Esophagus muscularis mucosa (tissue), 4 donors: ENCODE measurements at regions not wholly inside any gene's neighbourhood (a gene's known extent, or its start where the extent isn't known, plus 50 kb on each side); places are given as distances from the start of the nearest gene placed in this dataset.
A peak's percentile ranks its signal among the peaks of the same experiment; 100 is the strongest.
"Not testable (repeated sequence)": the region's sequence is repeated elsewhere in the genome, so short reads cannot be mapped to it uniquely, and the experiment has no call there.

Source experiments
- DNase-seq: peaks from one replicate; pipeline ENCODE4 v3.0.0-alpha.2; 2017; ENCODE audit errors: extremely low spot score
- H3K27ac ChIP-seq, 4 donors: fragments of 200-600 bp; sonication (generic); replicated peaks in 1 of 4; 1 replicate in 3 of 4; 2 replicates in 1 of 4; pipeline ENCODE4 v1.5.1; 2016 to 2019; ENCODE audit warnings: mild to moderate bottlenecking in 1 of 4
- H3K27me3 ChIP-seq, 4 donors: fragments of 200-600 bp; sonication (generic); one replicate each; pipeline versions ENCODE4 v1.5.1 to v1.6.0; 2016 to 2019
- H3K36me3 ChIP-seq, 4 donors: fragments of 200-600 bp; sonication (generic); one replicate each; pipeline ENCODE4 v1.5.1; 2016 to 2019
- H3K4me1 ChIP-seq, 4 donors: fragments of 200-600 bp; sonication (generic); one replicate each; pipeline ENCODE4 v1.5.1; 2016 to 2019
- H3K4me3 ChIP-seq, 4 donors: fragments of 200-600 bp; sonication (generic); 1 replicate in 2 of 4; 2 replicates in 2 of 4; pipeline ENCODE4 v1.5.1; 2016 to 2019; ENCODE audit warnings: mild to moderate bottlenecking in 4 of 4, moderate library complexity in 1 of 4
- H3K9me3 ChIP-seq, 4 donors: fragments of 200-600 bp; sonication (generic); 1 replicate in 3 of 4; 2 replicates in 1 of 4; pipeline ENCODE4 v1.5.1; 2016 to 2019
- CTCF ChIP-seq, 3 experiments: fragments of 200-600 bp in 2 of 3; fragments of 450-650 bp in 1 of 3; sonication (generic) in 2 of 3; IDR thresholded peaks; one replicate each; pipeline ENCODE4 v1.5.1; 2017 to 2019; ENCODE audit warnings: antibody characterized with exemption in 3 of 3, mild to moderate bottlenecking in 2 of 3, moderate library complexity in 1 of 3
- EP300 ChIP-seq: sonication (generic); formaldehyde crosslinking; IDR thresholded peaks from one replicate; pipeline ENCODE4 v1.6.1; 2017; ENCODE audit warnings: antibody characterized with exemption
- POLR2A ChIP-seq: fragments of 450-650 bp; IDR thresholded peaks from one replicate; pipeline ENCODE4 v1.6.1; 2017; ENCODE audit warnings: antibody characterized with exemption, moderate library complexity, mild to moderate bottlenecking, low read depth
- POLR2AphosphoS5 ChIP-seq, 2 donors: sonication (generic); formaldehyde crosslinking; IDR thresholded peaks; one replicate each; pipeline ENCODE4 v1.6.1; 2017; ENCODE audit warnings: antibody characterized with exemption in 2 of 2
- whole genome bisulfite sequencing: methylation state at CpG from one replicate; pipeline ENCODE4 v1.1.5; 2018; 5-methylcytosine and 5-hydroxymethylcytosine counted together
- intact Hi-C: fragments of 100-400 bp; cut with DNase I; formaldehyde crosslinking; loops from one replicate; pipeline ENCODE4 v1.15.1; 2023

DNA sequence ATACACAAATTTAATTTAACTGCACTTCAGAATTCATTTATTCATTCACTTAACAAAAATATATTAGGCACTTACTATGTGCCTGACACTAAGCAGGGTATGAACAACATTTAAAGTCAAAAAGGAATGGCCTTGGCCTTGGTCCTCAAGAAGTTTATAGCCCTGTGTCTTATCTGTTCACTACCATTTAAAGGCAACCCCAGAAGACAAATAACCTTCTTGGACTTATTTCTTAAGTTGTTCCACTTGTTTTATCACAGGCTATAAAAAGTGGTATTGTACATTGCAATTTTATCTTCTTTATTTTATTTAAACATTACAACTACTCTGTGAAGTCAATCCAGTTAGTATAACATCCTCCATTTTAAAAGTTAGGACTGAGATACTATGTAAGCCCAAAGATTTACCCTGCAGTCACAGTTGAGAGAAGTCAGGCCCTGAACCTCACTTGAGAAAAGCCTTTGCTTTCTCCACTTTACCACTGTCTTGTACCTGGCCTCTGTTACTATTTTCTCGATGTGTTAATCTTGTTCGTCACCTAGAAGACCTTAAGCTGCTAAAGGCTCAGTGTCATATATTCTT is 305.6 kb upstream of the DIPK2B start:
- Histone ChIP-seq H3K27ac (peak overlapping the region; percentile 68 to 77 (median 73)), H3K27me3 (no peaks in the 10 kb centered on the region), H3K9me3 (no peaks in the 10 kb centered on the region), H3K4me3 (no peak overlapping the region), H3K36me3 (no peaks in the 10 kb centered on the region), H3K4me1 (peaks cover 23 to 44% (median 36%) of the 10 kb centered on the region in 4 donors)
- intact Hi-C loops: loop anchor here (10.0 kb wide), 1 partner anchor 631 kb away; the partner anchor contains the start of gene KDM6A
- DNase-seq: no peak
- 59% methylated on average over 2 of the region's 2 CpGs for WGBS
- TF ChIP-seq POLR2AphosphoS5 (IDR thresholded peaks at IDR 0.05) (no peak), CTCF (IDR thresholded peaks at IDR 0.05) (no peak), EP300 (no peak)

DNA sequence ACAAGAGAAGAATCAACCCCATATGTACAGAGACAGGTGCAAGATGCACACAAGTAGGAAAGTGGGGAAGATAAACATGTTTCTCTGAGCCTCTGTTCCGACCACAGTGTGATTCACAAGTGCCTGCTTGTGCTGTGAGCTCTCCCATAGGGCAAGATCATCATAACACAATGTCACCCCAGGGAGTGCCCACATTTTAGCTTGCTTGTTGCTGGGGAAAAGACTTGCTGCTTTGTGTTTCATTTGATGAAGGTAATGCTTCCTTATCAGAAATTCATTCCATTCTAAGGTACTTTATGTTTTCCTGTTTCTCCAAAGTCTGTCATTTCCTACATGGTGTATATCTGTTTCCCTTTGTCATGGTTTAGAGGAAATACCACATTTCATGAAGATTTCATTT is 304.5 kb upstream of the DIPK2B start:
- Histone ChIP-seq H3K4me1 (peaks cover 23 to 37% (median 33%) of the 10 kb centered on the region in 4 donors), H3K4me3 (no peak overlapping the region), H3K27me3 (no peaks in the 10 kb centered on the region), H3K9me3 (no peaks in the 10 kb centered on the region), H3K27ac (peak overlapping the region in 3 of 4 donors; percentile 72 to 77 (median 74)), H3K36me3 (no peaks in the 10 kb centered on the region)
- TF ChIP-seq POLR2AphosphoS5 (IDR thresholded peaks at IDR 0.05): no peak
- no peak for TF ChIP-seq EP300
- no peak for TF ChIP-seq CTCF (IDR thresholded peaks at IDR 0.05)
- no peak for TF ChIP-seq POLR2A
- WGBS: 14% methylated on average over 1 of the region's 1 CpG
- no peak for DNase-seq
- intact Hi-C loops: loop anchor here (10.0 kb wide), 1 partner anchor 630 kb away; the partner anchor contains the start of gene KDM6A

DNA sequence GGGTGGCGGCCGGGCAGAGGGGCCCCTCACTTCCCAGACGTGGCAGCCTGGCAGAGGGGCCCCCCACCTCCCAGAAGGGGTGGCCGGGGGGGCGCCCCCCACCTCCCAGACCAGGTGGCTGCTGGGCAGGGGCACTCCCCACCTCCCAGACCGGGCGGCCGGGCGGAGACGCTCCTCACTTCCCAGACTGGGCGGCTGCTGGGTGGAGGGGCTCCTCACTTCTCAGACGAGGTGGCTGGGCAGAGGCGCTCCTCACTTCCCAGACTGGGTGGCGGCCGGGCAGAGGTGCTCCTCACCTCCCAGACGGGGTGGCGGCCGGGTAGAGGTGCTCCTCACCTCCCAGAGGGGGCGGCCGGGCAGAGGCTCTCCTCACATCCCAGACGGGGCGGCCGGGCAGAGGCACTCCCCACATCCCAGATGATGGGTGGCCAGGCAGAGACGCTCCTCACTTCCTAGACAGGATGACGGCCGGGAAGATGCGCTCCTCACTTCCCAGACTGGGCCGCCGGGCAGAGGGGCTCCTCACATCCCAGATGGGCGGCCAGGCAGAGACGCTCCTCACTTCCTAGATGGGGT is 303.2 kb upstream of the DIPK2B start:
- not testable (repeated sequence) for H3K27me3 ChIP-seq, H3K27ac ChIP-seq, H3K36me3 ChIP-seq, H3K9me3 ChIP-seq, H3K4me3 ChIP-seq, DNase-seq
- intact Hi-C loops: loop anchor here (10.0 kb wide), 1 partner anchor 629 kb away; the partner anchor contains the start of gene KDM6A
- WGBS: 84% methylated on average over 4 of the region's 31 CpGs
- peaks cover 23 to 35% (median 32%) of the 10 kb centered on the region in 4 donors for H3K4me1 ChIP-seq

- 76% methylated on average over 2 of the region's 2 CpGs for WGBS
- no peaks in the 10 kb centered on the region for H3K9me3 ChIP-seq
- no peak overlapping the region for H3K4me3 ChIP-seq
- TF ChIP-seq EP300 (no peak), POLR2AphosphoS5 (IDR thresholded peaks at IDR 0.05) (no peak), CTCF (IDR thresholded peaks at IDR 0.05) (no peak), POLR2A (no peak)
- no peaks in the 10 kb centered on the region for H3K27me3 ChIP-seq
- H3K36me3 ChIP-seq: no peaks in the 10 kb centered on the region
- no peak for DNase-seq
- H3K4me1 ChIP-seq: peaks cover 12 to 20% (median 19%) of the 10 kb centered on the region in 4 donors
- no peak overlapping the region for H3K27ac ChIP-seq
- intact Hi-C loops: loop anchor here (10.0 kb wide), 1 partner anchor 628 kb away; the partner anchor contains the start of gene KDM6A
These were observed 301.7 kb upstream of the DIPK2B start for GRCh38 chrX:45502396-45502795.

DNA sequence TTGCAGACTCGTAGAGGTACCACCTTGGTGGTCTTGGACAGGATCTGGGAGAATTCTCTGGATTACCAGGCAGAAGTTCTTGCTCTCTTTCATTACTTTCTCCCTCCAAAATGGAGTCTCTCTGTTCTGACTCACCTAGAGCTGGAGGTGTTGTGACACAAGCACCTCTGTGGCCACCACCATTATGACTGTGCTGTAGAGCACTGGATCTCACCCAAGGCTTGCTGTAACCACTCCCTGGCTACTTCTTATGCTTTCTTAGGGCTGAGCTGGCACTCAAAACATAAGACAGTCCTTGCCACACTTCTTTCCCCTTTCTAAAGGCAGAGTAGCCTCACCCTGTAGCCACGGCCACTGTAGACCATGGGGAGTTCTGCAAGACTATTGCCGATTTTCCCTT is 296.6 kb upstream of the DIPK2B start:
- no peaks in the 10 kb centered on the region for H3K36me3 ChIP-seq
- no peak overlapping the region for H3K27ac ChIP-seq
- no peak overlapping the region for H3K4me3 ChIP-seq
- intact Hi-C loops: no loop called here
- TF ChIP-seq CTCF (IDR thresholded peaks at IDR 0.05): no peak
- no peak for TF ChIP-seq EP300
- no peak for TF ChIP-seq POLR2AphosphoS5 (IDR thresholded peaks at IDR 0.05)
- TF ChIP-seq POLR2A: no peak
- no peaks in the 10 kb centered on the region for H3K27me3 ChIP-seq
- H3K4me1 ChIP-seq: no peaks in the 10 kb centered on the region
- WGBS: 86% methylated on average over 3 of the region's 3 CpGs
- peaks cover 0 to 12% (median 0%) of the 10 kb centered on the region in 4 donors for H3K9me3 ChIP-seq
- no peak for DNase-seq
